ENCODE measurements at regions not wholly inside any gene's neighbourhood (a gene's known extent, or its start where the extent isn't known, plus 50 kb on each side); places are given as distances from the start of the nearest gene placed in this dataset.
"Not testable (repeated sequence)": the region's sequence is repeated elsewhere in the genome, so short reads cannot be mapped to it uniquely, and the experiment has no call there.

GRCh38 chr1:221025956-221026355, 146.7 kb downstream of the HLX start:
- DNase-seq (ENCODE audit: low spot score) = no peak

GRCh38 chr1:221029981-221030649, 150.9 kb downstream of the HLX start:
- DNase-seq (ENCODE audit: low spot score) = no peak

GRCh38 chr1:221030990-221031389, 151.7 kb downstream of the HLX start:
- DNase-seq (ENCODE audit: low spot score) = no peak

GRCh38 chr1:221031458-221032203, 152.4 kb downstream of the HLX start:
- peak; percentile 69 for DNase-seq (ENCODE audit: low spot score)

GRCh38 chr1:221032204-221032585, 153.0 kb downstream of the HLX start:
- no peak for DNase-seq (ENCODE audit: low spot score)

GRCh38 chr1:221032637-221033280, 153.5 kb downstream of the HLX start:
- DNase-seq (ENCODE audit: low spot score) = peak; percentile 81

- peak; percentile 89 for DNase-seq (ENCODE audit: low spot score)
Observed at GRCh38 chr1:221035662-221036153, 156.5 kb downstream of the HLX start.

- DNase-seq (ENCODE audit: low spot score) = peak; percentile 33
Observed at GRCh38 chr1:221039616-221040015, 160.4 kb downstream of the HLX start.

- DNase-seq (ENCODE audit: low spot score) = no peak
Observed at GRCh38 chr1:221040101-221040500, 160.9 kb downstream of the HLX start.

GRCh38 chr1:221040691-221041285, 161.5 kb downstream of the HLX start:
- DNase-seq (ENCODE audit: low spot score) = no peak

GRCh38 chr1:221044538-221044937, 165.3 kb downstream of the HLX start:
- no peak for DNase-seq (ENCODE audit: low spot score)

GRCh38 chr1:221045151-221045550, 165.9 kb downstream of the HLX start:
- no peak for DNase-seq (ENCODE audit: low spot score)

GRCh38 chr1:221045842-221046831, 166.9 kb downstream of the HLX start:
- no peak for DNase-seq (ENCODE audit: low spot score)

GRCh38 chr1:221051391-221051790, 172.1 kb downstream of the HLX start:
- not testable (repeated sequence) for DNase-seq (ENCODE audit: low spot score)

GRCh38 chr1:221053889-221054288, 174.6 kb downstream of the HLX start:
- DNase-seq (ENCODE audit: low spot score) = no peak

- no peak for DNase-seq (ENCODE audit: low spot score)
Observed at GRCh38 chr1:221059506-221059905, 180.3 kb downstream of the HLX start.

- no peak for DNase-seq (ENCODE audit: low spot score)
Observed at GRCh38 chr1:221063651-221064050, 184.4 kb downstream of the HLX start.

- DNase-seq (ENCODE audit: low spot score) = no peak
Observed at GRCh38 chr1:221066351-221067001, 187.2 kb downstream of the HLX start.

GRCh38 chr1:221067721-221068120, 188.5 kb downstream of the HLX start:
- DNase-seq (ENCODE audit: low spot score) = no peak

- no peak for DNase-seq (ENCODE audit: low spot score)
Observed at GRCh38 chr1:221069178-221069903, 190.1 kb downstream of the HLX start.

Data from kidney capillary endothelial cell (primary cell).